HEK293 (cell line): ENCODE measurements at regions not wholly inside any gene's neighbourhood (a gene's known extent, or its start where the extent isn't known, plus 50 kb on each side); places are given as distances from the start of the nearest gene placed in this dataset.

ENCODE experiments used
- CTCF ChIA-PET: fragments of 350-600 bp; formaldehyde crosslinking; extraction: SDS; loops from one replicate; lab custom pipeline; 2021; ENCODE audit warnings: antibody characterized with exemption; lab: Yijun Ruan, JAX
- POLR2A ChIA-PET: fragments of 300-600 bp; formaldehyde crosslinking; extraction: SDS; loops from one replicate; lab custom pipeline; 2020; ENCODE audit warnings: antibody characterized with exemption, inconsistent platforms; lab: Yijun Ruan, JAX
- H3K27ac ChIP-seq: fragments of 200-500 bp; sonication (Bioruptor generic); 2 replicates; pipeline ENCODE4 v1.5.1; 2014; ENCODE audit warnings: low read depth, low read length, control low read depth, inconsistent platforms; ENCODE audit errors: extremely low read depth
- H3K36me3 ChIP-seq, 2 experiments: fragments of 200-500 bp in 1 of 2; sonication (Bioruptor generic) in 1 of 2; 1 replicate in 1 of 2; 2 replicates in 1 of 2; pipeline ENCODE4 v1.5.1; 2014 to 2017; ENCODE audit warnings: inconsistent platforms in 2 of 2, low read length in 2 of 2; ENCODE audit not compliant: control insufficient read depth in 2 of 2, insufficient read depth in 1 of 2
- H3K4me1 ChIP-seq: fragments of 200-500 bp; sonication (Bioruptor generic); 2 replicates; pipeline ENCODE4 v1.5.1; 2014; ENCODE audit warnings: mild to moderate bottlenecking, low read length, inconsistent platforms; ENCODE audit not compliant: control insufficient read depth, insufficient read depth
- H3K4me3 ChIP-seq: 2 replicates; pipeline ENCODE4 v1.5.1; 2011; ENCODE audit warnings: low read depth, mild to moderate bottlenecking, control low read depth, low read length, moderate library complexity
- H3K9me3 ChIP-seq: fragments of 200-500 bp; sonication (Bioruptor generic); 2 replicates; pipeline ENCODE4 v1.5.1; 2014; ENCODE audit warnings: low read depth, low read length, inconsistent platforms; ENCODE audit not compliant: control insufficient read depth, insufficient read depth
- KLF10 ChIP-seq: fragments of 450-650 bp; IDR thresholded peaks from 2 replicates; pipeline ENCODE4 v1.5.1; 2018; ENCODE audit warnings: missing biosample characterization, mild to moderate bottlenecking, missing genetic modification characterization
- KLF16 ChIP-seq: fragments of 450-650 bp; formaldehyde crosslinking; IDR thresholded peaks from 2 replicates; pipeline ENCODE4 v1.5.1; 2017; ENCODE audit warnings: missing biosample characterization, missing genetic modification characterization
- KLF7 ChIP-seq: fragments of 450-650 bp; formaldehyde crosslinking; IDR thresholded peaks from 2 replicates; pipeline ENCODE4 v1.5.1; 2016; ENCODE audit warnings: missing biosample characterization, missing genetic modification characterization, borderline replicate concordance
- YY2 ChIP-seq: fragments of 450-650 bp; formaldehyde crosslinking; IDR thresholded peaks from 2 replicates; pipeline ENCODE4 v1.5.1; 2016; ENCODE audit warnings: missing biosample characterization, missing genetic modification characterization
- ZBTB21 ChIP-seq: fragments of 450-650 bp; formaldehyde crosslinking; IDR thresholded peaks from 2 replicates; pipeline ENCODE4 v1.5.1; 2017; ENCODE audit warnings: missing biosample characterization, missing genetic modification characterization
- ZNF19 ChIP-seq: fragments of 450-650 bp; formaldehyde crosslinking; IDR thresholded peaks from 2 replicates; pipeline ENCODE4; 2016; ENCODE audit warnings: missing biosample characterization, missing genetic modification characterization, low read depth
- ZNF404 ChIP-seq: fragments of 450-650 bp; formaldehyde crosslinking; IDR thresholded peaks from 2 replicates; pipeline ENCODE4 v1.5.1; 2017; ENCODE audit warnings: missing biosample characterization, missing genetic modification characterization
- ZNF48 ChIP-seq: fragments of 450-650 bp; formaldehyde crosslinking; IDR thresholded peaks from 2 replicates; pipeline ENCODE4 v1.5.1; 2016; ENCODE audit warnings: missing biosample characterization, missing genetic modification characterization
- ZNF555 ChIP-seq: fragments of 450-650 bp; formaldehyde crosslinking; conservative IDR thresholded peaks from 2 replicates; pipeline ENCODE4 v1.5.1; 2017; ENCODE audit warnings: missing biosample characterization, mild to moderate bottlenecking, missing genetic modification characterization, inconsistent platforms
- ZNF837 ChIP-seq: fragments of 450-650 bp; formaldehyde crosslinking; IDR thresholded peaks from 2 replicates; pipeline ENCODE4 v1.5.1; 2016; ENCODE audit warnings: missing biosample characterization, missing genetic modification characterization
- TF ChIP-seq, protein P1 (sequence below): fragments of 450-650 bp; formaldehyde crosslinking; conservative IDR thresholded peaks from 2 replicates; pipeline ENCODE4 v1.5.1; 2016; ENCODE audit warnings: low read depth, missing biosample characterization, missing genetic modification characterization
- TF ChIP-seq, protein P2 (sequence below): fragments of 450-650 bp; formaldehyde crosslinking; IDR thresholded peaks from 2 replicates; pipeline ENCODE4 v1.5.1; 2016; ENCODE audit warnings: missing biosample characterization, missing genetic modification characterization
- TF ChIP-seq, protein P3 (sequence below): fragments of 450-650 bp; formaldehyde crosslinking; IDR thresholded peaks from 2 replicates; pipeline ENCODE4 v1.5.1; 2016; ENCODE audit warnings: missing biosample characterization, missing genetic modification characterization
- TF ChIP-seq, protein P4 (sequence below): fragments of 450-650 bp; formaldehyde crosslinking; IDR thresholded peaks from 2 replicates; pipeline ENCODE4 v1.5.1; 2016; ENCODE audit warnings: missing biosample characterization, missing genetic modification characterization
- TF ChIP-seq, protein P5 (sequence below): IDR thresholded peaks from 2 replicates; pipeline ENCODE4 v1.6.1; 2011; ENCODE audit warnings: mild to moderate bottlenecking, low read depth, low read length, borderline replicate concordance

DNA sequence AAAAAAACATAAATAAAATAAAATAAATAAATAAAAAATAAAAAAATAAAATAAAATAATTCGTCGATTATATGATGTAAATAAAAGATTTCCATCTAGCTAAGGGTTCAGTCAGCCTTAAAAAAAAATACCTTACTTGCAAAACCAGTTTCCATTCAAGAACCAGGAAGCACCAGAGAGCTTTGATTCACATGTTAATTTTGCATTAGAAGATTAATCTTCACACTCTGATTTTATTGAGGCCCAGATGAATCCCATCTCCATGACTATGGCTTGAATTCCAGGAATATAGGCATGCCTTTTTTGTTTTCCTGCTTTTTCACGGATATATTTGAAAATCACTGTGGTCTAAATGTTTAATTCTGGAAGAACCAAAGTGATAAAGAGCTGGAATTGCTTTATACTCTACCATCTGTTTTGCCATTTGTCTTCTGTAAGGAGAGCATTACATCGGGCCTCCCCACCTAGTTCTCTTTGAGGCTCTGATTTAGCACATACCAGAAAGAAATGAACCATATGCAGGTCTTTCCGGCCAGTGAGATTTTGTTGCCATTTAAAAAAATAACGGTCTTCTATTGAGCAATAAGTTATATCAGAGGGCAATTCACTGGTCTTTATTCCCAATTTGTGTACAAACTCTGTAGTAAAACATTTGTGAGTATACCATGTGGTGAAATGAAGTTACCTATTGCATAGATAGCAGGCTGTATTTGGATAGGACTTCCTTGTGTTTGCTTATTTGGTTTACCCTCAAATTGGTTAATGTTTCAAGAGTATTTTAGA, 175.5 kb downstream of the AEBP2 start (continued):
- TF ChIP-seq, protein P1, sequence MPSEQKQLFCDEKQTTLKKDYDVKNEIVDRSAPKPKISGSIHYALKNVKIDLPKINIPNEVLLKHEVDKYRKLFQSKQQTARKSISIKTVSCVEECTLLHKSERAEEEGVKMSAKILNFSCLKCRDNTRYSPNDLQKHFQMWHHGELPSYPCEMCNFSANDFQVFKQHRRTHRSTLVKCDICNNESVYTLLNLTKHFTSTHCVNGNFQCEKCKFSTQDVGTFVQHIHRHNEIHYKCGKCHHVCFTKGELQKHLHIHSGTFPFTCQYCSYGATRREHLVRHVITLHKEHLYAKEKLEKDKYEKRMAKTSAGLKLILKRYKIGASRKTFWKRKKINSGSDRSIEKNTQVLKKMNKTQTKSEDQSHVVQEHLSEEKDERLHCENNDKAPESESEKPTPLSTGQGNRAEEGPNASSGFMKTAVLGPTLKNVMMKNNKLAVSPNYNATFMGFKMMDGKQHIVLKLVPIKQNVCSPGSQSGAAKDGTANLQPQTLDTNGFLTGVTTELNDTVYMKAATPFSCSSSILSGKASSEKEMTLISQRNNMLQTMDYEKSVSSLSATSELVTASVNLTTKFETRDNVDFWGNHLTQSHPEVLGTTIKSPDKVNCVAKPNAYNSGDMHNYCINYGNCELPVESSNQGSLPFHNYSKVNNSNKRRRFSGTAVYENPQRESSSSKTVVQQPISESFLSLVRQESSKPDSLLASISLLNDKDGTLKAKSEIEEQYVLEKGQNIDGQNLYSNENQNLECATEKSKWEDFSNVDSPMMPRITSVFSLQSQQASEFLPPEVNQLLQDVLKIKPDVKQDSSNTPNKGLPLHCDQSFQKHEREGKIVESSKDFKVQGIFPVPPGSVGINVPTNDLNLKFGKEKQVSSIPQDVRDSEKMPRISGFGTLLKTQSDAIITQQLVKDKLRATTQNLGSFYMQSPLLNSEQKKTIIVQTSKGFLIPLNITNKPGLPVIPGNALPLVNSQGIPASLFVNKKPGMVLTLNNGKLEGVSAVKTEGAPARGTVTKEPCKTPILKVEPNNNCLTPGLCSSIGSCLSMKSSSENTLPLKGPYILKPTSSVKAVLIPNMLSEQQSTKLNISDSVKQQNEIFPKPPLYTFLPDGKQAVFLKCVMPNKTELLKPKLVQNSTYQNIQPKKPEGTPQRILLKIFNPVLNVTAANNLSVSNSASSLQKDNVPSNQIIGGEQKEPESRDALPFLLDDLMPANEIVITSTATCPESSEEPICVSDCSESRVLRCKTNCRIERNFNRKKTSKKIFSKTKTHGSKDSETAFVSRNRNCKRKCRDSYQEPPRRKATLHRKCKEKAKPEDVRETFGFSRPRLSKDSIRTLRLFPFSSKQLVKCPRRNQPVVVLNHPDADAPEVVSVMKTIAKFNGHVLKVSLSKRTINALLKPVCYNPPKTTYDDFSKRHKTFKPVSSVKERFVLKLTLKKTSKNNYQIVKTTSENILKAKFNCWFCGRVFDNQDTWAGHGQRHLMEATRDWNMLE (tag by site-specific recombination) = no peak
- TF ChIP-seq ZNF404 (tag by site-specific recombination) (no peak), KLF10 (no peak), ZNF19 (no peak)

DNA sequence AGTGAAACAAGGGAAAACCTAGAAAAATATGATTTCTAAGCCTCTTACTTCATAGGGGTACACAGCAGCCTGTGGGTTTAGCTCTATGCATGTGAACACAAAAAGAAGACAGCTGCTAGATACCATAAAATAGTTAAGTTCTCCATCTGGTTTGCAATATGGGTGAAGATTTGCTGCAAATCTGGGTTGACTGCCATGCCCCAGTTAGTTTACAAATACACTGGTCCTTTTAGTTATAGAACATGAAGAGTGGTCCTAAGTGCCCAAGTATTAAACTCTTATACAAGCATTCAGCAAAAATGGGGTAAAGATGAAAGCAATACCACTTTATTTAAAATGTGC, 176.1 kb downstream of the AEBP2 start:
- H3K4me1 ChIP-seq = no peaks in the 10 kb centered on the region
- ChIA-PET CTCF (no interaction called here), POLR2A (no interaction called here)
- TF ChIP-seq, protein P2, sequence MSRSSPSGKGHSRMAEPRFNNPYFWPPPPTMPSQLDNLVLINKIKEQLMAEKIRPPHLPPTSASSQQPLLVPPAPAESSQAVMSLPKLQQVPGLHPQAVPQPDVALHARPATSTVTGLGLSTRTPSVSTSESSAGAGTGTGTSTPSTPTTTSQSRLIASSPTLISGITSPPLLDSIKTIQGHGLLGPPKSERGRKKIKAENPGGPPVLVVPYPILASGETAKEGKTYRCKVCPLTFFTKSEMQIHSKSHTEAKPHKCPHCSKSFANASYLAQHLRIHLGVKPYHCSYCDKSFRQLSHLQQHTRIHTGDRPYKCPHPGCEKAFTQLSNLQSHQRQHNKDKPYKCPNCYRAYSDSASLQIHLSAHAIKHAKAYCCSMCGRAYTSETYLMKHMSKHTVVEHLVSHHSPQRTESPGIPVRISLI (tag by site-specific recombination) = no peak
- TF ChIP-seq, protein P3, sequence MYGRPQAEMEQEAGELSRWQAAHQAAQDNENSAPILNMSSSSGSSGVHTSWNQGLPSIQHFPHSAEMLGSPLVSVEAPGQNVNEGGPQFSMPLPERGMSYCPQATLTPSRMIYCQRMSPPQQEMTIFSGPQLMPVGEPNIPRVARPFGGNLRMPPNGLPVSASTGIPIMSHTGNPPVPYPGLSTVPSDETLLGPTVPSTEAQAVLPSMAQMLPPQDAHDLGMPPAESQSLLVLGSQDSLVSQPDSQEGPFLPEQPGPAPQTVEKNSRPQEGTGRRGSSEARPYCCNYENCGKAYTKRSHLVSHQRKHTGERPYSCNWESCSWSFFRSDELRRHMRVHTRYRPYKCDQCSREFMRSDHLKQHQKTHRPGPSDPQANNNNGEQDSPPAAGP (tag by site-specific recombination) = no peak
- TF ChIP-seq YY2 (no peak), KLF7 (tag by site-specific recombination) (no peak), ZBTB21 (no peak), ZNF48 (tag by site-specific recombination) (no peak), KLF16 (tag by site-specific recombination) (no peak), ZNF555 (tag by site-specific recombination) (no peak), ZNF837 (tag by site-specific recombination) (no peak)
- TF ChIP-seq, protein P4, sequence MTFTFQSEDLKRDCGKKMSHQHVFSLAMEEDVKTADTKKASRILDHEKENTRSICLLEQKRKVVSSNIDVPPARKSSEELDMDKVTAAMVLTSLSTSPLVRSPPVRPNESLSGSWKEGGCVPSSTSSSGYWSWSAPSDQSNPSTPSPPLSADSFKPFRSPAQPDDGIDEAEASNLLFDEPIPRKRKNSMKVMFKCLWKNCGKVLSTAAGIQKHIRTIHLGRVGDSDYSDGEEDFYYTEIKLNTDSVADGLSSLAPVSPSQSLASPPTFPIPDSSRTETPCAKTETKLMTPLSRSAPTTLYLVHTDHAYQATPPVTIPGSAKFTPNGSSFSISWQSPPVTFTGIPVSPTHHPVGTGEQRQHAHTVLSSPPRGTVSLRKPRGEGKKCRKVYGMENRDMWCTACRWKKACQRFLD (tag by site-specific recombination) = no peak
- TF ChIP-seq, protein P5, sequence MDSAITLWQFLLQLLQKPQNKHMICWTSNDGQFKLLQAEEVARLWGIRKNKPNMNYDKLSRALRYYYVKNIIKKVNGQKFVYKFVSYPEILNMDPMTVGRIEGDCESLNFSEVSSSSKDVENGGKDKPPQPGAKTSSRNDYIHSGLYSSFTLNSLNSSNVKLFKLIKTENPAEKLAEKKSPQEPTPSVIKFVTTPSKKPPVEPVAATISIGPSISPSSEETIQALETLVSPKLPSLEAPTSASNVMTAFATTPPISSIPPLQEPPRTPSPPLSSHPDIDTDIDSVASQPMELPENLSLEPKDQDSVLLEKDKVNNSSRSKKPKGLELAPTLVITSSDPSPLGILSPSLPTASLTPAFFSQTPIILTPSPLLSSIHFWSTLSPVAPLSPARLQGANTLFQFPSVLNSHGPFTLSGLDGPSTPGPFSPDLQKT = no peak
- no peaks in the 10 kb centered on the region for H3K36me3 ChIP-seq
- no peak overlapping the region for H3K27ac ChIP-seq
- H3K4me3 ChIP-seq = no peak overlapping the region
- H3K9me3 ChIP-seq = no peaks in the 10 kb centered on the region
